CD14-positive monocyte (primary cell): ENCODE measurements at regions not wholly inside any gene's neighbourhood (a gene's known extent, or its start where the extent isn't known, plus 50 kb on each side); places are given as distances from the start of the nearest gene placed in this dataset.

Experiments
- DNase-seq, 3 donors: peaks; one replicate each; pipeline ENCODE4 v3.0.0-alpha.2; 2011 to 2022
- H2AFZ ChIP-seq: 2 replicates; pipeline ENCODE4 v1.6.0; 2012; ENCODE audit warnings: mild to moderate bottlenecking, low read depth, low read length, inconsistent platforms; ENCODE audit not compliant: insufficient read depth, poor library complexity, severe bottlenecking
- H3K27ac ChIP-seq, 2 donors: 1 replicate in 1 of 2; 2 replicates in 1 of 2; pipeline ENCODE4 v1.5.1; 2012 to 2013; ENCODE audit warnings: low read length in 2 of 2, control low read depth in 1 of 2, inconsistent platforms in 1 of 2, low read depth in 1 of 2, mild to moderate bottlenecking in 1 of 2
- H3K27me3 ChIP-seq, 2 donors: one replicate each; pipeline versions ENCODE4 v1.6.0 to v1.6.1; 2011 to 2013; ENCODE audit warnings: low read length in 2 of 2; ENCODE audit not compliant: control insufficient read depth in 2 of 2, insufficient read depth in 2 of 2
- H3K36me3 ChIP-seq, 2 donors: replicated peaks in 1 of 2; 1 replicate in 1 of 2; 2 replicates in 1 of 2; pipeline versions ENCODE4 v1.5.1 to v1.6.1; 2012 to 2013; ENCODE audit warnings: low read length in 2 of 2, control low read depth in 1 of 2, inconsistent platforms in 1 of 2, mild to moderate bottlenecking in 1 of 2; ENCODE audit not compliant: insufficient read depth in 2 of 2, control insufficient read depth in 1 of 2
- H3K4me1 ChIP-seq, 2 donors: 1 replicate in 1 of 2; 2 replicates in 1 of 2; pipeline versions ENCODE4 v1.5.1 to v1.6.1; 2012 to 2013; ENCODE audit warnings: low read length in 2 of 2, control low read depth in 1 of 2, inconsistent platforms in 1 of 2, mild to moderate bottlenecking in 1 of 2, moderate library complexity in 1 of 2; ENCODE audit not compliant: insufficient read depth in 2 of 2, control insufficient read depth in 1 of 2
- H3K4me2 ChIP-seq: replicated peaks from 2 replicates; pipeline ENCODE3; 2012; ENCODE audit warnings: low read length, moderate library complexity, mild to moderate bottlenecking; ENCODE audit not compliant: poor library complexity, severe bottlenecking; ENCODE audit errors: extremely low read depth
- H3K4me3 ChIP-seq, 3 experiments: fragments of 200-600 bp in 1 of 3; sonication (generic) in 1 of 3; replicated peaks in 1 of 3; 1 replicate in 2 of 3; 2 replicates in 1 of 3; pipeline ENCODE4 v1.5.1; 2011 to 2013; ENCODE audit warnings: low read length in 3 of 3, mild to moderate bottlenecking in 3 of 3, control low read depth in 2 of 3, low read depth in 2 of 3, inconsistent platforms in 1 of 3, moderate library complexity in 1 of 3
- H3K79me2 ChIP-seq: 2 replicates; pipeline ENCODE4 v1.6.0; 2012; ENCODE audit warnings: mild to moderate bottlenecking, control low read depth, inconsistent platforms, low read length, moderate library complexity; ENCODE audit not compliant: insufficient read depth
- H3K9ac ChIP-seq: 2 replicates; pipeline ENCODE4 v1.6.0; 2017; ENCODE audit warnings: low read length, mild to moderate bottlenecking; ENCODE audit not compliant: insufficient read depth, poor library complexity, severe bottlenecking
- H3K9me3 ChIP-seq, 2 donors: replicated peaks in 1 of 2; 1 replicate in 1 of 2; 2 replicates in 1 of 2; pipeline versions ENCODE4 v1.5.1 to v1.6.1; 2012 to 2013; ENCODE audit warnings: low read length in 2 of 2, control low read depth in 1 of 2; ENCODE audit not compliant: control insufficient read depth in 1 of 2, insufficient read depth in 1 of 2
- H4K20me1 ChIP-seq: 2 replicates; pipeline ENCODE4 v1.6.0; 2012; ENCODE audit warnings: mild to moderate bottlenecking, low read length, control low read depth, moderate library complexity; ENCODE audit not compliant: insufficient read depth
- H3K27ac Mint-ChIP-seq, 7 donors: one replicate each; pipeline ENCODE4 v1.8.0; 2020; ENCODE audit warnings: mild to moderate bottlenecking in 7 of 7, mixed read lengths in 7 of 7, moderate library complexity in 6 of 7, inconsistent platforms in 2 of 7
- H3K27me3 Mint-ChIP-seq, 3 donors: one replicate each; pipeline ENCODE4 v1.8.0; 2021 to 2022; ENCODE audit warnings: low read depth in 3 of 3, mild to moderate bottlenecking in 3 of 3, mixed read lengths in 3 of 3, moderate library complexity in 3 of 3, inconsistent platforms in 1 of 3
- H3K36me3 Mint-ChIP-seq, 2 donors: one replicate each; pipeline ENCODE4 v1.8.0; 2020; ENCODE audit warnings: mixed read lengths in 2 of 2, inconsistent platforms in 1 of 2, mild to moderate bottlenecking in 1 of 2
- H3K4me1 Mint-ChIP-seq: one replicate; pipeline ENCODE4 v1.8.0; 2020; ENCODE audit warnings: mild to moderate bottlenecking, mixed read lengths
- H3K4me3 Mint-ChIP-seq, 2 donors: one replicate each; pipeline ENCODE4 v1.8.0; 2020; ENCODE audit warnings: mild to moderate bottlenecking in 2 of 2, mixed read lengths in 2 of 2, moderate library complexity in 1 of 2
- H3K9me3 Mint-ChIP-seq, 7 donors: one replicate each; pipeline ENCODE4 v1.8.0; 2020 to 2022; ENCODE audit warnings: mixed read lengths in 7 of 7, mild to moderate bottlenecking in 6 of 7, moderate library complexity in 6 of 7, inconsistent platforms in 2 of 7
- CTCF ChIP-seq: fragments of 200-600 bp; IDR thresholded peaks from one replicate; pipeline ENCODE4 v1.8.0; 2022; ENCODE audit warnings: antibody characterized with exemption, mild to moderate bottlenecking
- WGBS: methylation state at CpG from one replicate; pipeline ENCODE4 v1.1.5; 2013; ENCODE audit warnings: missing lambda C conversion rate; ENCODE audit not compliant: insufficient coverage; 5-methylcytosine and 5-hydroxymethylcytosine counted together
- intact Hi-C, 2 donors: fragments of 100-400 bp; cut with micrococcal nuclease; formaldehyde crosslinking; loops; one replicate each; pipeline versions ENCODE4 v1.15.0 to v1.15.1; 2023

GRCh38 chr12:24489939-24490338 lies 459.0 kb downstream of the BCAT1 start:
- Histone ChIP-seq H3K36me3 (no peaks in the 10 kb centered on the region), H4K20me1 (no peaks in the 10 kb centered on the region), H3K27ac (no peak overlapping the region), H2AFZ (no peak overlapping the region), H3K9me3 (no peaks in the 10 kb centered on the region), H3K4me2 (no peak overlapping the region), H3K4me3 (no peak overlapping the region), H3K4me1 (no peaks in the 10 kb centered on the region), H3K79me2 (no peaks in the 10 kb centered on the region), H3K9ac (no peak overlapping the region), H3K27me3 (no peaks in the 10 kb centered on the region)
- intact Hi-C loops = no loop called here
- no peak overlapping the region for H3K27ac Mint-ChIP-seq
- peaks cover 6% of the 10 kb centered on the region for H3K4me1 Mint-ChIP-seq
- no peaks in the 10 kb centered on the region for H3K27me3 Mint-ChIP-seq
- DNase-seq = no peak
- H3K9me3 Mint-ChIP-seq = peaks cover 0 to 2% (median 0%) of the 10 kb centered on the region in 7 donors
- no peaks in the 10 kb centered on the region for H3K36me3 Mint-ChIP-seq
- 100% methylated on average over 1 of the region's 3 CpGs for WGBS
- TF ChIP-seq CTCF = no peak
- H3K4me3 Mint-ChIP-seq = no peak overlapping the region

GRCh38 chr12:24488906-24489619 lies 459.8 kb downstream of the BCAT1 start:
- Mint-ChIP-seq H3K9me3 (peaks cover 0 to 2% (median 0%) of the 10 kb centered on the region in 7 donors), H3K4me1 (peaks cover 6% of the 10 kb centered on the region), H3K36me3 (no peaks in the 10 kb centered on the region), H3K4me3 (no peak overlapping the region), H3K27me3 (no peaks in the 10 kb centered on the region), H3K27ac (peak overlapping the region in 1 of 7 donors; percentile 24)
- no peaks in the 10 kb centered on the region for H3K79me2 ChIP-seq
- H3K9me3 ChIP-seq = no peaks in the 10 kb centered on the region
- no peaks in the 10 kb centered on the region for H3K4me1 ChIP-seq
- no peak overlapping the region for H3K4me3 ChIP-seq
- no peak overlapping the region for H2AFZ ChIP-seq
- no peak overlapping the region for H3K27ac ChIP-seq
- no peaks in the 10 kb centered on the region for H3K36me3 ChIP-seq
- no peak overlapping the region for H3K9ac ChIP-seq
- no peaks in the 10 kb centered on the region for H3K27me3 ChIP-seq
- no peak for DNase-seq
- intact Hi-C loops = no loop called here
- no CpG with 5 or more reads among the region's 6 CpGs for WGBS
- TF ChIP-seq CTCF = no peak
- H4K20me1 ChIP-seq = no peaks in the 10 kb centered on the region
- no peak overlapping the region for H3K4me2 ChIP-seq
